Activated naive CD8-positive, alpha-beta T cell treated with anti-CD3 and anti-CD28 coated beads, Interleukin-2, amount 50 U/mL, for 16 hours (primary cell): ENCODE measurements at regions not wholly inside any gene's neighbourhood (a gene's known extent, or its start where the extent isn't known, plus 50 kb on each side); places are given as distances from the start of the nearest gene placed in this dataset.

Experiments used
- DNase-seq: peaks from one replicate; pipeline ENCODE4 v3.0.0-alpha.2; 2020; ENCODE audit warnings: low read depth, low spot score

DNA sequence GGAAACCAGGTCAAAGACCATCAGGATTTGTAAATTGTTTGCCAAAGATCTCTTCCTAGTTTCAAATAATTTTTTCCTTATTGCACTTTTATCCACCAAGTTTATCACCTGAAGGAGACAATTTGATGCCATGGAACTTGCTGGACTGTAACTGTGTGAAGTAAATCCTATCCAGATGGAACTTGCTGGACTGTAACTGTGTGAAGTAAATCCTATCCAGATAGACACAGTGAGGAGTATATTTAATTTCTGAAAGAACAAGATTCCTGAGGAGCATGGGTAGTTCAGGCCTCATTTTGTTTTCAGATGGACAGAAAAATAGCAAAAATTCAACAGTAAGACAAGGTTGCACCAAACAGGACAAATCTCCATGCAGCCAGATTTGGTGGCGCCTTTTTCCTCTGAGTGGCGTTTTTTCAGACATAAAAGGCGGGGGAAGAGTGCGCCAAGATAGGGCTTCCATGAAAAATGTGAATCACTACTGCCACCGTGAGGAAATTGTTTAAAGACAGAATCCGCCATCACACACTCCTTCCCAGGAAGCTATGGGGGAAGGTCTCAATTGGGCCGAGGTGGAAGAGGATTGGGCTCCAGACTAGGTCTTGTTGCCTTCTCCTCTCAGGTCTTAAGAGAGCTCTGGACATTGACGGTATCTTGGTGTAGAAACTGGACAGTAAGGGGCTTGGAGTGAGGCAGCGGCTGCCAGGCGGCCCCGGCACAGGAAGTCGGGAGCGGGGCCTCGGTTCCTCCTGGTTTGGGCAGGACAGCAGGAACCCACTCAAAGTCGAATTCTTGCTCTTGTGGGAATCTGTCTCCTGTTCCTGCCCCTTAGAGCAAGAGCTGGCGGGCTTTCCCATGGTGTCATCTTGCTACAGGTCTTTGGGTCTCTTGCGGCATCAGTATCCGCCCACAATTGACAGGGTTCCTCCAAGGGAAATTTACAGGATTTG, 234.7 kb downstream of the OR13H1 start:
- no peak for DNase-seq

- DNase-seq, result no peak
Measured at GRCh38 chrX:131779306-131779705, 235.4 kb downstream of the OR13H1 start.

- no peak for DNase-seq
Measured at GRCh38 chrX:131779741-131780140, 235.9 kb downstream of the OR13H1 start.

DNA sequence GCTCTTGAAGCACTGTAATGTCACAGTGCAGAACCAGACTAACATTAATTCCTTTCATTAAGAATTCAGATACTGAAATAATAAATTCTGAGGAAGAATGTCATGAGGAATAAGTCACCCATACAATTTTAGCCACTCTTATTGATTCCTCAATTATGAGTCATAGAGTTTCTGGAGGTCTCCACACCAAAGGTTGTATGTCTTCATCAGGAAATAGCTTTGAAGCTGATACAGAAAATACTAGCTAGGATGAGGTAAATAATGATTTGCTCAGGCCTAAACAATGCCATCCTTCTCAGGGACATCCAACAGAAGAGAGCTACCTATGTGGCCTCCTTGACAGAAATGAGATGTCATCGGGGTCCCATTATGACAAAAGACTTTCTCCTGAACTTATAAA, 238.8 kb downstream of the OR13H1 start:
- DNase-seq, result no peak

DNA sequence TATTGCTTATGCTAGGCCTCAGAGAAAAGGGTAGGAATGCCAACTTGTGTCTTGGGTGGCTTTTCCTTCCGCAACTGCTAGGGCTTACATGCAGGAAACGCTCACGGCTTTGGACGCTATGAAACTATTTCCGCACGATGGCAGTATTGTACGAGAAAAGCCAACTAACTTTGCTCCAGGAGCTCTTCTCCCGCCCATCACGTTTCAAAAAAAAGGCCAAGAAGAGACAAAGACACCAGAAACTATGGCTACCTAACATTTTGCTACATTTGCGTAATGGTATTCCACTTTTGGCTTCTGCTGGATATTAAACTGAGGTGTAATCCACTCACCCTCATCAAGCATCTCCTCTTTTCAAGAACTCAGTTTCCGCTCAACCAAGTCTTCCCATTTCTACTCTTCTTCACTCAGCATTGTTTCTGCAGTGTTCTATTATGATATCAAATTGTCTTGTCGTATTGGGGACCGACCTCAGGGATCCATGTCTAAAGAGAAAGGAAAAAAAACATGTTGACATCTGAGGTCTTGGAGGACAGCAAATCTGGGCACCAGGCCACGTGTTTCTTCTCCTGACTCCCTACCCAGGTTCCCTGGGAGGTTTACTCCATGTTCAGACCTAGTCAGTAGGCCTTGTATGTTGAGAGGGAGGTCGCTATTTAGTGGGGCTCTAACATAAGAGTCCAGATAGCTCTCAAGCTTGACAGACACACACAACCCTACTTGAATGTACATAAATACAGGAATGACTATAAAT, 239.4 kb upstream of the STK26 start:
- DNase-seq, result no peak

- no peak for DNase-seq
Measured at GRCh38 chrX:131789664-131790063, 233.4 kb upstream of the STK26 start.

- no peak for DNase-seq
Measured at GRCh38 chrX:131791608-131792355, 231.3 kb upstream of the STK26 start.

- DNase-seq, result no peak
Measured at GRCh38 chrX:131792356-131792749, 230.7 kb upstream of the STK26 start.

DNA sequence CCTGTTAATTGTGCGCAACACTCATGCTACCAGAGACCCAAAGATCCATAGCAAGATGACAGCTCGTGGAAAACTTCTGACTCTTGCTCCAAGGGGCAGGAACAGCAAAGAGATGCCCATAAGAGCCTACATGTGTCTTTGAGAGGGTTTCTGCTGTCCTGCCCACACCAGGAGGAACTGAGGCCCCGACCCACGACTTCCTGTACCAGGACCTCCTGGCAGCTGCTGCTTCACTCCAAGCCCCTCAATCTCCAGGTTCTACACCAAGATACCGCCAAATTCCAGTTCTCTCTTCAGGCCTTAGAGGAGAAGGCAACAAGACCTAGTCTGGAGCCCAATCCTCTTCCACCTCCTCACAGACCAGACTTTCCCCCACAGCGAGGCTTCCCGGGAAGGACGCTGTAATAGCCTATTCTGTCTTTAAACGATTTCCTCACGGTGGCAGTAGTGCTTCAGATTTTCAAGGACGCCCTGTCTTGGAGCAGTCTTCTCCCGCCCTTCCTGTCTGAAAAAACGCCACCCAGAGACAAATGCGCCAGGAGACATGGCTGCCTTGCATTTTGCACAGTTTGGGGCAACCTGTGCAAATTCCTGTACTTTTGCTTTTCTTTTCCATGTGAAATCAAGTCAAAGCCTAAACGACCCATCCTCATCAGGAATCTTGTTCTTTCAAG, 230.2 kb upstream of the STK26 start:
- DNase-seq, result no peak

GRCh38 chrX:131795442-131796229, 227.5 kb upstream of the STK26 start:
- DNase-seq, result no peak

DNA sequence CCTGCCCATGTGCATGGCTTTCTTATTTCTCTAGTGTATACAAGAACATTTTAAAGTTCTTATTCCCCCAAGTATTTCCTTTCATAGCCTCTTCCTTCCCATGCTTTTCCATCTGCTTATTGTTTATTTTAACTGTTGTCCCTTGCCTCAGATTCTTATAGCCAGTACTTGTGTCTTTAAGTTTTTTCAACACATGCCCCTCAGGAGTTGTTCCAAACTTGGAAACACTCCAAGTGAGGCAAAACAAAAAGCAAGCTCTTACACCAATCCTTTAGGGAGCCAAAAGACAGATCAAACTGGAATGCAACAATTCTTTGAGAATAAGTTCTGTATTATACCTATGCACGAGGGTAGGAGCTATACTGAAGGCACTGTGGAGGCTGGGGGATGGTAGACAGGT, 222.0 kb upstream of the STK26 start:
- DNase-seq, result no peak

DNA sequence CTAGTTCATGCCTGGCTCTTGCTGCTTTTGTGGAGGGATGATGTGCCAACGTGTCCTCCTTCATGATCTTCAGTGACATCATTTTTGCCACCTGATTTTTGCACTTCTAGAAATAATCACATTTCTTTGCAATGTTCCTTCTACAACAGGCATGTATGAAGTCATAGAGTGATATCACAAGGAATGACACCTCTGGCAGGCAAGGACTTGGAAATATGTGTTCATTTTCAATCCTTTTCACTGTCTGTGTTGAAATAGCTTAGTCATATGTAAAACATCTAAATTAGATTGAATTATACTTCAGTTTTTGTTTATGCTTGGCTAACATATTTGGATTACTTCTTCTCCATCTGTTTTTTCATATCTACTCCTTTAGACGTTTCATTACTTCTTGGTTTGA, 221.2 kb upstream of the STK26 start:
- DNase-seq, result no peak

GRCh38 chrX:131802836-131803626, 220.1 kb upstream of the STK26 start:
- DNase-seq, result no peak

DNA sequence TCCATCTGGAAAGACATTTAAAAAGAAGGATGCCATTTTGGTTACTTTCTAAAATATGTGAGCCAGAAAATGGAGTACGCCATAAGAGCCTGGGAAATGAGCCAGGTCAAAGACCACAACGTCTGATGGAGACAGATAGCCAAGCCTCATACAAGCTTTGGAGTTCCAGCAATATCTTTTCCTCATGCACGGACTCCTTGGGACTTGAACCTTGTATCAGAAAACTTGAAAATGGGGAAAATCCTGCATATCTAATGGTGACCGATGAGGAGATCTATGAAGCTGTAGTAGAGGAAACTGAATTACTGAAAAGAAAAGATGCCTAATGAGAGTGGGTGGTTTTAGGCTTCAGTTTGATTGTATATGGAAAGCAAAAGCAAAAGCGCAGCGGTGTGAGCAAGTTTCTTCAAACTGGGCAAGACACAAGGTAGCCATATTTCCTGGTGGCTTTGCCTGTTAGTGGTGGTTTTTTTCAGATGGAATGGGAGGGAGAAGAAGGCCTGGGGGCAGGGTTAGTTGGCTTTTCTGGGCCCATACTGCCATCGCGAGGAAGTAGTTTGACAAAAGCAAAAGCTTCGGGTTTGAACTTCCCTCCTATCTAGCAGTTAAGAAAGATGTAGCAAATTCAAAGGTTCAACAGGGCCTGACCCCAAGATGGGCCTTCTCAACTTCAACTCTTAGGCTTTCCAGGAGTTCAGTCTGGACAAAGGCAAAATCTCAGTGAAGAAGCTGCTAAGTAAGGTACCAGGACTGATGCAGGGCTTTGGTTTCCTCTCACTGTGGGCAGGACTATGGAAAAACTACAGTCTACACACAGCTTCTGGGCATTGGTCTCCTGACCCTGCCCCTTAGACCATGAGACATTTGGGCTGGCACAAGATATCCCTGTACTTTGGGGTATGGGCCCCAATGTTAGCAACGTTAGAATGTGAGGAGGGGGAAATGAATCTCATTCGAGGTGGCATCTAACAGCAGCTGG, 210.0 kb upstream of the STK26 start:
- peak; percentile 18 for DNase-seq

- DNase-seq, result peak; percentile 25
Measured at GRCh38 chrX:131816551-131817136, 206.5 kb upstream of the STK26 start.

DNA sequence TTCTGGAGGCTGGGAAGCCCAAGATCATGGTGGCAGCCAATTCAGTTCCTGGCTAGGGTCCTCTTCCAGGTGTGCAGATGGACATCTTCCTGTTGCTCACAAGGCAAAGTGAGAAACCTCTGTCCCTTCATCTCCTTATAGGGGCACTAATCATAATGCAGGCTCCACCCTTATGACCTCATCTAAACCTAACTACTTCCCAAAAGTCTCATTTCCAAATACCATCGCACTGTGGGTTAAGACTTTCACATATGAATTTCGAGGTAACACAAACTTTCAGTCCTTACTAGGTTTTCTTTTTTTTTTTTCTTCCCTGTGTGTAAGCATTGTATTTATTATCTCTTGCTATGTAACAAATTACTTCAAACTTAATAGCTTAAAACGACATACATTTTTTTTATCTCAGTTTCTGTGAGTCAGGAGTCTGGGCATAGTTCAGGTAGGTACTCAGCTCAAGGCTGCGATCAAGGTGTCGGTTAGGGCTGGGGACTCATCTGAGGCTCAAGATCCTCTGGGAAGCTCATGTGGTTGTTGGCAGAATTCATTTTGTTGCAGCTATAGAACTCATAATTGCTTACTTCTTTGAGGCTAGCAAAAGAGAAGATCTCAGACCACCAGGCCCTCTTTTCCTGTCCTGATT, 204.7 kb upstream of the STK26 start:
- DNase-seq, result no peak

- no peak for DNase-seq
Measured at GRCh38 chrX:131821945-131822622, 201.0 kb upstream of the STK26 start.
